ENCODE measurements at regions not wholly inside any gene's neighbourhood (a gene's known extent, or its start where the extent isn't known, plus 50 kb on each side); places are given as distances from the start of the nearest gene placed in this dataset.

GRCh38 chr2:116719836-116720235, 1094.7 kb upstream of the DDX18 start:
- Histone ChIP-seq H3K36me3 (ENCODE audit: insufficient read depth, low read length) (no peaks in the 10 kb centered on the region), H3K4me1 (ENCODE audit: insufficient read depth, low read length) (no peaks in the 10 kb centered on the region), H3K27me3 (ENCODE audit: insufficient read depth, low read length) (no peaks in the 10 kb centered on the region), H3K4me3 (ENCODE audit: insufficient read depth, low read depth, low read length) (no peak overlapping the region), H3K4me2 (ENCODE audit: low read length) (no peak overlapping the region), H2AFZ (ENCODE audit: low read depth, low read length) (no peak overlapping the region), H3K9ac (ENCODE audit: low read length) (no peak overlapping the region), H3K79me2 (ENCODE audit: insufficient read depth, low read length) (no peaks in the 10 kb centered on the region), H3K9me3 (ENCODE audit: insufficient read depth, low read depth, low read length) (no peaks in the 10 kb centered on the region), H4K20me1 (ENCODE audit: insufficient read depth, low read length) (no peaks in the 10 kb centered on the region), H3K27ac (ENCODE audit: low read depth, low read length) (no peak overlapping the region)
- peak; percentile 59 for DNase-seq (ENCODE audit: low read depth)
- no peak for FAIRE-seq
- Mint-ChIP-seq H3K4me3 (ENCODE audit: unreplicated experiment) (no peak overlapping the region), H3K9me3 (ENCODE audit: unreplicated experiment) (no peaks in the 10 kb centered on the region), H3K27ac (ENCODE audit: unreplicated experiment) (peak overlapping the region; percentile 21), H3K4me1 (ENCODE audit: low read depth, unreplicated experiment) (peaks cover 27% of the 10 kb centered on the region), H3K36me3 (ENCODE audit: low read depth, unreplicated experiment) (no peaks in the 10 kb centered on the region), H3K27me3 (ENCODE audit: low read depth, unreplicated experiment) (no peaks in the 10 kb centered on the region)
- no peak for TF ChIP-seq EZH2 (IDR thresholded peaks at IDR 0.05; ENCODE audit: insufficient read depth, low read length)

- TF ChIP-seq CTCF (IDR thresholded peaks at IDR 0.05; ENCODE audit: insufficient read depth, low read depth, low read length) (no peak), EZH2 (IDR thresholded peaks at IDR 0.05; ENCODE audit: insufficient read depth, low read length) (no peak)
- H3K79me2 ChIP-seq (ENCODE audit: insufficient read depth, low read length) = no peaks in the 10 kb centered on the region
- Mint-ChIP-seq H3K27me3 (ENCODE audit: low read depth, unreplicated experiment) (no peaks in the 10 kb centered on the region), H3K9me3 (ENCODE audit: unreplicated experiment) (no peaks in the 10 kb centered on the region), H3K4me3 (ENCODE audit: unreplicated experiment) (no peak overlapping the region), H3K27ac (ENCODE audit: unreplicated experiment) (peak overlapping the region; percentile 68), H3K4me1 (ENCODE audit: low read depth, unreplicated experiment) (peaks cover 12% of the 10 kb centered on the region), H3K36me3 (ENCODE audit: low read depth, unreplicated experiment) (no peaks in the 10 kb centered on the region)
- no peak overlapping the region for H2AFZ ChIP-seq (ENCODE audit: low read depth, low read length)
- H3K4me2 ChIP-seq (ENCODE audit: low read length) = no peak overlapping the region
- FAIRE-seq (no peak), DNase-seq (ENCODE audit: low read depth) (peak; percentile 4)
- H4K20me1 ChIP-seq (ENCODE audit: insufficient read depth, low read length) = no peaks in the 10 kb centered on the region
- H3K9ac ChIP-seq (ENCODE audit: low read length) = no peak overlapping the region
- no peaks in the 10 kb centered on the region for H3K36me3 ChIP-seq (ENCODE audit: insufficient read depth, low read length)
- H3K27ac ChIP-seq (ENCODE audit: low read depth, low read length) = no peak overlapping the region
- H3K9me3 ChIP-seq (ENCODE audit: insufficient read depth, low read depth, low read length) = no peaks in the 10 kb centered on the region
- no peaks in the 10 kb centered on the region for H3K4me1 ChIP-seq (ENCODE audit: insufficient read depth, low read length)
- no peak overlapping the region for H3K4me3 ChIP-seq (ENCODE audit: insufficient read depth, low read depth, low read length)
- no peaks in the 10 kb centered on the region for H3K27me3 ChIP-seq (ENCODE audit: insufficient read depth, low read length)
Observed at GRCh38 chr2:116724550-116724949, 1089.9 kb upstream of the DDX18 start.

GRCh38 chr2:116732322-116732721, 1082.2 kb upstream of the DDX18 start:
- no peak for TF ChIP-seq CTCF (IDR thresholded peaks at IDR 0.05; ENCODE audit: insufficient read depth, low read depth, low read length)
- TF ChIP-seq EZH2 (IDR thresholded peaks at IDR 0.05; ENCODE audit: insufficient read depth, low read length) = no peak
- DNase-seq (ENCODE audit: low read depth) (no peak), FAIRE-seq (no peak)
- Histone ChIP-seq H3K4me1 (ENCODE audit: insufficient read depth, low read length) (no peaks in the 10 kb centered on the region), H3K27ac (ENCODE audit: low read depth, low read length) (no peak overlapping the region), H3K27me3 (ENCODE audit: insufficient read depth, low read length) (no peaks in the 10 kb centered on the region), H3K9ac (ENCODE audit: low read length) (no peak overlapping the region), H3K4me2 (ENCODE audit: low read length) (no peak overlapping the region), H3K79me2 (ENCODE audit: insufficient read depth, low read length) (no peaks in the 10 kb centered on the region), H4K20me1 (ENCODE audit: insufficient read depth, low read length) (no peaks in the 10 kb centered on the region), H2AFZ (ENCODE audit: low read depth, low read length) (no peak overlapping the region), H3K36me3 (ENCODE audit: insufficient read depth, low read length) (no peaks in the 10 kb centered on the region), H3K4me3 (ENCODE audit: insufficient read depth, low read depth, low read length) (no peak overlapping the region), H3K9me3 (ENCODE audit: insufficient read depth, low read depth, low read length) (no peaks in the 10 kb centered on the region)
- Mint-ChIP-seq H3K9me3 (ENCODE audit: unreplicated experiment) (no peaks in the 10 kb centered on the region), H3K4me1 (ENCODE audit: low read depth, unreplicated experiment) (peaks cover 3% of the 10 kb centered on the region), H3K27me3 (ENCODE audit: low read depth, unreplicated experiment) (peaks cover 4% of the 10 kb centered on the region), H3K36me3 (ENCODE audit: low read depth, unreplicated experiment) (no peaks in the 10 kb centered on the region), H3K4me3 (ENCODE audit: unreplicated experiment) (no peak overlapping the region), H3K27ac (ENCODE audit: unreplicated experiment) (no peak overlapping the region)
